ENCODE measurements at regions not wholly inside any gene's neighbourhood (a gene's known extent, or its start where the extent isn't known, plus 50 kb on each side); places are given as distances from the start of the nearest gene placed in this dataset.

- TF ChIP-seq CTCF (IDR thresholded peaks at IDR 0.05) (no peak), POLR2A (IDR thresholded peaks at IDR 0.05) (no peak)
Measured at GRCh38 chr10:130913844-130914243, 397.7 kb downstream of the TCERG1L start.

Data from ovary (tissue), 3 donors.